ENCODE measurements at regions not wholly inside any gene's neighbourhood (a gene's known extent, or its start where the extent isn't known, plus 50 kb on each side); places are given as distances from the start of the nearest gene placed in this dataset.

DNA sequence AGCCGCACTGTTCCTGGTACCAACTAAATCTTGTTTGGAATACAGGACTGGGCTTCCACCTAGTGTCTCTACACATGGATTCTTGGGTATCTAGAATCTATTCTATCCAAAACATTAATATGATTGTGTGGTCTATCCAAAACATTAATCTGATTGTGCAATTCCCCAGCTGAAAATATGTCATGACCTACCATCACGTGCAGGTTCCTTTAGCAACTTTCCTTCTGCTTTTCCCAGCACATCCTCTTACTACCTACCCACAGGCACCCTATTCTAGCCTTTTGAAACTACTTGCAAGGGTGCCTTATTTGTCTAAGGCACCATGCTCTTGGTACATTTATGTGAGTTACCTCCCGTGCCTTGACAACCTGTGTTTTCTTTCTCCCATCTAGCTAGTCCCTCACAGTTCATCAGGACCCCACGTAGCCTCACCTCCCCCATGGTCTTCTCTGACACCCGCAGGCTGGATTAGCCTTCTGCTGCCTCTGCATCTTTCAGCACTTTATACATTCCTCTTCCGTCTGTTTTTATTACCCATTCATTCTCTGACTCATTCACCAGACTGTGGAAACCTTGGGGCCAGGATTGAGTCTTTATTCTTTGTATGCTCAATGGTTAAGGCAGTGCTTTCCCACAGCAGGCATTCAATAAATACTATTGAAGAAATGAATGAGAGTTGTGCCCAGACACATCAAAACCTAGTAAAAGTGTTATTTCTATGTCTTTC, 88.8 kb upstream of the FAM9B start:
- H3K4me3 ChIP-seq, result no peak overlapping the region
- H3K9me3 ChIP-seq, result no peaks in the 10 kb centered on the region
- intact Hi-C loops (cut with DNase I), result no loop called here
- no peak overlapping the region for H3K27ac ChIP-seq
- ATAC-seq (no peak), DNase-seq (no peak)
- 80 to 82% methylated on average over 6 of the region's 6 CpGs for whole genome bisulfite sequencing, 2 donors
- no peaks in the 10 kb centered on the region for H3K27me3 ChIP-seq
- H3K36me3 ChIP-seq, result no peaks in the 10 kb centered on the region
- TF ChIP-seq, protein P1, sequence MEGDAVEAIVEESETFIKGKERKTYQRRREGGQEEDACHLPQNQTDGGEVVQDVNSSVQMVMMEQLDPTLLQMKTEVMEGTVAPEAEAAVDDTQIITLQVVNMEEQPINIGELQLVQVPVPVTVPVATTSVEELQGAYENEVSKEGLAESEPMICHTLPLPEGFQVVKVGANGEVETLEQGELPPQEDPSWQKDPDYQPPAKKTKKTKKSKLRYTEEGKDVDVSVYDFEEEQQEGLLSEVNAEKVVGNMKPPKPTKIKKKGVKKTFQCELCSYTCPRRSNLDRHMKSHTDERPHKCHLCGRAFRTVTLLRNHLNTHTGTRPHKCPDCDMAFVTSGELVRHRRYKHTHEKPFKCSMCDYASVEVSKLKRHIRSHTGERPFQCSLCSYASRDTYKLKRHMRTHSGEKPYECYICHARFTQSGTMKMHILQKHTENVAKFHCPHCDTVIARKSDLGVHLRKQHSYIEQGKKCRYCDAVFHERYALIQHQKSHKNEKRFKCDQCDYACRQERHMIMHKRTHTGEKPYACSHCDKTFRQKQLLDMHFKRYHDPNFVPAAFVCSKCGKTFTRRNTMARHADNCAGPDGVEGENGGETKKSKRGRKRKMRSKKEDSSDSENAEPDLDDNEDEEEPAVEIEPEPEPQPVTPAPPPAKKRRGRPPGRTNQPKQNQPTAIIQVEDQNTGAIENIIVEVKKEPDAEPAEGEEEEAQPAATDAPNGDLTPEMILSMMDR (IDR thresholded peaks at IDR 0.05), result no peak
- no peaks in the 10 kb centered on the region for H3K4me1 ChIP-seq

DNA sequence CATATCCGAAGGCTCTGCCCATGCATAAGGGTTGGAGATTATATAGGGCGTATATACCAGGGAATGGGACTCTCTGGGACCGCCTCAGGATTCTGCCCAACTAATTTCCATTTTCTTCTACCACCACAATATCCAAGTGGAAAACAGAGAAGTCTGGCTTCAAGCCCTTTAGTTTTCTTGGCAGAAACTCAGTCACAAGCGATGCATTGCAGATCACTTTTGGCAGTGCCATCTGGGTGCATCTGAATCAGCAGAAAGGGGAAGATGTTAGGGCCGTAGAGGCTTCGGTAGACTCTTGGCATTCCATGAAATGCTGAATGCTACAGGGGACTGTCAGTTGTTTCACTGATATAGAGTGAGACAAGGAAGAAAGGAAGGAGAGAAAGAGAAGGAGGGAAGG, 94.1 kb upstream of the FAM9B start:
- WGBS, 2 donors, result 86 to 90% methylated on average over 6 of the region's 6 CpGs
- Histone ChIP-seq H3K4me1 (no peaks in the 10 kb centered on the region), H3K9me3 (no peaks in the 10 kb centered on the region), H3K36me3 (no peaks in the 10 kb centered on the region), H3K27ac (no peak overlapping the region), H3K4me3 (no peak overlapping the region), H3K27me3 (peaks cover 0 to 3% (median 0%) of the 10 kb centered on the region in 7 donors)
- TF ChIP-seq, protein P1 (IDR thresholded peaks at IDR 0.05), result no peak
- intact Hi-C loops (cut with DNase I), result loop anchor here in 1 of 10 donors (1.0 kb wide), 1 partner anchor 47 kb away; no protein-coding TSS in a partner anchor
- no peak for DNase-seq
- no peak for ATAC-seq

DNA sequence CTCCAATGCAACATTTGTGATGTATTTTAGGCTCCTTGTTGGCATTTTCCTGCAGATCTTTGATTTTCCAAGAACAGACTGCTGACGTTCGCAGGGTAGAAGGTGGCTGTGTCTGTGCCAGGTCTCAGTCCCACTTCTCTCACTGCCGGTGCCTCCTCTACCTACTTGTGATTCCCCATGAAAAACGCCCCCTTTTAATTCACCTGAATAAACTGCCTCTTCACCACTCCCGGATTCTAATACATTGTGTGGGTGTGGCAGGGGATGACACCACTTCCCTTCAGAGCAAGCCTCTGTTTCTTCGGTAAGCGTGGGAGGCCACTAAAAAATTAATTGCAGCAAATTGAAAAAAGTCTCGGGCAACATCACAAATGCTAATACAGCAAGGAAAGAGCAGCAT, 96.1 kb upstream of the FAM9B start:
- no peak for DNase-seq
- intact Hi-C loops (cut with DNase I), result no loop called here

DNA sequence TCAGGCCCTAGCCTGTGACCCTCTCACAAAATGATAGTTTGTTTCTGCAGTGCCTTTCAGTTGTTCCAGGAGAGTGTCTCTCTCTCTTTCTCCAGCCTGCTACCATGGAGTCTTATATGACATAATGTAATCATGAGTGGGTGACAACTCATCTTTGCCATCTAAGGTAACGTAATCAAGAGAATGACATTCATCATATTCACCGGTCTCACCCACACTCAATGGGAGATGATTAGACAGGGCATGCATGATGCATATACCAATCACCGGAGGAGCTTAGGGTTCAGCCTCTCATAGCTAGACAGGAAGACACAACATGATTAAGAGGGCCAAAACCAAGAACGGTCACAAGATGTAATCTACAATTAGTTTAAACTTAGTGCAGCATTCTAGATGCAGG, 97.1 kb upstream of the FAM9B start:
- Histone ChIP-seq H3K9me3 (no peaks in the 10 kb centered on the region), H3K4me3 (no peak overlapping the region), H3K4me1 (no peaks in the 10 kb centered on the region), H3K36me3 (no peaks in the 10 kb centered on the region), H3K27ac (no peak overlapping the region), H3K27me3 (peaks cover 0 to 3% (median 0%) of the 10 kb centered on the region in 7 donors)
- WGBS, 2 donors, result 89 to 96% methylated on average over 4 of the region's 4 CpGs
- intact Hi-C loops (cut with DNase I), result no loop called here
- no peak for DNase-seq
- TF ChIP-seq, protein P1 (IDR thresholded peaks at IDR 0.05), result no peak
- ATAC-seq, result no peak

More for the DNA sequence above, 96.1 kb upstream of the FAM9B start:
- Histone ChIP-seq H3K27me3 (peaks cover 0 to 3% (median 0%) of the 10 kb centered on the region in 7 donors), H3K4me3 (no peak overlapping the region), H3K4me1 (no peaks in the 10 kb centered on the region), H3K27ac (no peak overlapping the region), H3K36me3 (no peaks in the 10 kb centered on the region), H3K9me3 (no peaks in the 10 kb centered on the region)
- ATAC-seq, result no peak
- TF ChIP-seq, protein P1 (IDR thresholded peaks at IDR 0.05), result no peak
- 77 to 86% methylated on average over 8 of the region's 8 CpGs for WGBS, 2 donors

Measured in heart right ventricle (tissue), 16 donors.